Spleen (tissue), 7 donors: ENCODE measurements at regions not wholly inside any gene's neighbourhood (a gene's known extent, or its start where the extent isn't known, plus 50 kb on each side); places are given as distances from the start of the nearest gene placed in this dataset.

Experiments used
- POLR2A ChIP-seq, 3 donors: fragments of 450-650 bp; IDR thresholded peaks; one replicate each; pipeline ENCODE4 v1.5.1; 2017; ENCODE audit warnings: antibody characterized with exemption in 3 of 3, mild to moderate bottlenecking in 1 of 3
- TF ChIP-seq, protein P1 (sequence below), 11 experiments: fragments of 200-600 bp in 7 of 11; fragments of 450-650 bp in 4 of 11; sonication (generic) in 4 of 11; IDR thresholded peaks in 8 of 11; conservative IDR thresholded peaks in 3 of 11; 1 replicate in 7 of 11; 2 replicates in 4 of 11; pipeline versions ENCODE4 v1.4.0 to v1.8.0; 2016 to 2021; ENCODE audit warnings: antibody characterized with exemption in 11 of 11, inconsistent platforms in 4 of 11, mild to moderate bottlenecking in 1 of 11
- donor health status: DM: no; HTN: no; CAD: no; lungs with moderate emphysema.
- donor health status: DM: no; HTN: no; CAD: no.
- donor health status: DM: no; HTN: no; CAD: no.

DNA sequence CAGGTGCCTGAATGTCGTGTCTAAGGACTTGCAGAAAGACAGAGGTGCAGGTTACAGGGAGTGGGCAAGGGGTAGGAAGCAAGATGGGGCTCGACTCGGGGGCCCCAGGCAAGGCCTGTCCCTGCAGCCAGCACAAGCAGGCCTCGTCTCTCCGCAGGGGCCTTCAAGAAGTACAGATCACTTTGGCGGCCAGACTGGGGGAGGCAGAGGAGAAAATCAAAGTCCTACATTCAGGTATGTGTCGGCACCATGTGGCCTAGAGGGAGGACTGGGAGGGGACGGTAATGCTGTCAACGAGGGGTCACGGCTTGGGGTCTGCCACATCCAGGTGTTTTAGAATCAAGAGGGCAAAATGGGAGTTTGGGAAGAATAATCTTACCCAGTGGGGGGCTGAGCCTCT is 73.7 kb downstream of the PHETA1 start:
- TF ChIP-seq, protein P1, sequence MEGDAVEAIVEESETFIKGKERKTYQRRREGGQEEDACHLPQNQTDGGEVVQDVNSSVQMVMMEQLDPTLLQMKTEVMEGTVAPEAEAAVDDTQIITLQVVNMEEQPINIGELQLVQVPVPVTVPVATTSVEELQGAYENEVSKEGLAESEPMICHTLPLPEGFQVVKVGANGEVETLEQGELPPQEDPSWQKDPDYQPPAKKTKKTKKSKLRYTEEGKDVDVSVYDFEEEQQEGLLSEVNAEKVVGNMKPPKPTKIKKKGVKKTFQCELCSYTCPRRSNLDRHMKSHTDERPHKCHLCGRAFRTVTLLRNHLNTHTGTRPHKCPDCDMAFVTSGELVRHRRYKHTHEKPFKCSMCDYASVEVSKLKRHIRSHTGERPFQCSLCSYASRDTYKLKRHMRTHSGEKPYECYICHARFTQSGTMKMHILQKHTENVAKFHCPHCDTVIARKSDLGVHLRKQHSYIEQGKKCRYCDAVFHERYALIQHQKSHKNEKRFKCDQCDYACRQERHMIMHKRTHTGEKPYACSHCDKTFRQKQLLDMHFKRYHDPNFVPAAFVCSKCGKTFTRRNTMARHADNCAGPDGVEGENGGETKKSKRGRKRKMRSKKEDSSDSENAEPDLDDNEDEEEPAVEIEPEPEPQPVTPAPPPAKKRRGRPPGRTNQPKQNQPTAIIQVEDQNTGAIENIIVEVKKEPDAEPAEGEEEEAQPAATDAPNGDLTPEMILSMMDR (IDR thresholded peaks at IDR 0.05 in 8 of 11, conservative IDR thresholded peaks at IDR 0.05 in 3 of 11) = no peak
- TF ChIP-seq POLR2A (IDR thresholded peaks at IDR 0.05) = no peak
